DOHH2 (cell line): ENCODE measurements at regions not wholly inside any gene's neighbourhood (a gene's known extent, or its start where the extent isn't known, plus 50 kb on each side); places are given as distances from the start of the nearest gene placed in this dataset.

Experiments used
- EZH2phosphoT487 ChIP-seq: fragments of 200-600 bp; sonication (generic); IDR thresholded peaks from 2 replicates; pipeline ENCODE4 v1.6.1; 2017; ENCODE audit warnings: borderline replicate concordance, mild to moderate bottlenecking, antibody characterized with exemption, low read length, moderate library complexity, mixed read lengths
- TF ChIP-seq, protein P1 (sequence below): fragments of 200-600 bp; sonication (generic); IDR thresholded peaks from one replicate; pipeline ENCODE4 v1.5.1; 2014; ENCODE audit warnings: antibody characterized with exemption, mild to moderate bottlenecking, low read depth, low read length; ENCODE audit not compliant: poor library complexity, severe bottlenecking

GRCh38 chr5:159750226-159750625 lies 166.1 kb upstream of the ADRA1B start:
- TF ChIP-seq, protein P1, sequence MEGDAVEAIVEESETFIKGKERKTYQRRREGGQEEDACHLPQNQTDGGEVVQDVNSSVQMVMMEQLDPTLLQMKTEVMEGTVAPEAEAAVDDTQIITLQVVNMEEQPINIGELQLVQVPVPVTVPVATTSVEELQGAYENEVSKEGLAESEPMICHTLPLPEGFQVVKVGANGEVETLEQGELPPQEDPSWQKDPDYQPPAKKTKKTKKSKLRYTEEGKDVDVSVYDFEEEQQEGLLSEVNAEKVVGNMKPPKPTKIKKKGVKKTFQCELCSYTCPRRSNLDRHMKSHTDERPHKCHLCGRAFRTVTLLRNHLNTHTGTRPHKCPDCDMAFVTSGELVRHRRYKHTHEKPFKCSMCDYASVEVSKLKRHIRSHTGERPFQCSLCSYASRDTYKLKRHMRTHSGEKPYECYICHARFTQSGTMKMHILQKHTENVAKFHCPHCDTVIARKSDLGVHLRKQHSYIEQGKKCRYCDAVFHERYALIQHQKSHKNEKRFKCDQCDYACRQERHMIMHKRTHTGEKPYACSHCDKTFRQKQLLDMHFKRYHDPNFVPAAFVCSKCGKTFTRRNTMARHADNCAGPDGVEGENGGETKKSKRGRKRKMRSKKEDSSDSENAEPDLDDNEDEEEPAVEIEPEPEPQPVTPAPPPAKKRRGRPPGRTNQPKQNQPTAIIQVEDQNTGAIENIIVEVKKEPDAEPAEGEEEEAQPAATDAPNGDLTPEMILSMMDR, result no peak
- no peak for TF ChIP-seq EZH2phosphoT487
